SU-DHL-6 (cell line): ENCODE measurements at regions not wholly inside any gene's neighbourhood (a gene's known extent, or its start where the extent isn't known, plus 50 kb on each side); places are given as distances from the start of the nearest gene placed in this dataset.

ENCODE experiments used
- H2AFZ ChIP-seq: fragments of 200-600 bp; sonication (generic); 2 replicates; pipeline ENCODE4 v1.6.1; 2014; ENCODE audit warnings: low read depth, mild to moderate bottlenecking, moderate library complexity, mixed read lengths, antibody characterized with exemption, low read length; ENCODE audit not compliant: severe bottlenecking
- H3F3A ChIP-seq: fragments of 200-600 bp; shearing (Covaris generic); 2 replicates; pipeline ENCODE4 v1.6.0; 2016; ENCODE audit warnings: antibody characterized with exemption, mild to moderate bottlenecking; ENCODE audit not compliant: insufficient read depth
- H3K27ac ChIP-seq: fragments of 200-600 bp; sonication (generic); 2 replicates; pipeline ENCODE4 v1.5.1; 2016; ENCODE audit warnings: low read depth, mild to moderate bottlenecking, low read length, moderate library complexity, mixed read lengths
- H3K27me3 ChIP-seq: fragments of 200-600 bp; sonication (generic), shearing (Covaris generic); 2 replicates; pipeline ENCODE4 v1.6.0; 2014; ENCODE audit warnings: mild to moderate bottlenecking, low read length
- H3K36me3 ChIP-seq: fragments of 200-600 bp; sonication (generic); 2 replicates; pipeline ENCODE4 v1.6.1; 2014; ENCODE audit warnings: mild to moderate bottlenecking, low read length, mixed read lengths
- H3K4me2 ChIP-seq: fragments of 300-600, 200-600 bp; shearing (Covaris generic), sonication (generic); 2 replicates; pipeline ENCODE4 v1.6.0; 2014; ENCODE audit warnings: low read length, low read depth, mild to moderate bottlenecking; ENCODE audit not compliant: poor library complexity, severe bottlenecking
- H3K4me3 ChIP-seq: fragments of 200-600 bp; sonication (generic); 2 replicates; pipeline ENCODE4 v1.5.1; 2014; ENCODE audit warnings: antibody characterized with exemption, low read length, mild to moderate bottlenecking, mixed read lengths; ENCODE audit not compliant: insufficient read depth, poor library complexity, severe bottlenecking
- H3K79me2 ChIP-seq: fragments of 200-600 bp; sonication (generic); 2 replicates; pipeline ENCODE4 v1.6.1; 2014; ENCODE audit warnings: mild to moderate bottlenecking, low read length, moderate library complexity; ENCODE audit not compliant: insufficient read depth
- H3K9ac ChIP-seq: fragments of 200-600 bp; sonication (generic); 2 replicates; pipeline ENCODE4 v1.7.0; 2014; ENCODE audit warnings: mild to moderate bottlenecking, low read length
- H3K9me2 ChIP-seq: fragments of 200-600 bp; sonication (generic); replicated peaks from 2 replicates; pipeline ENCODE4 v1.6.1; 2014; ENCODE audit warnings: low read length; ENCODE audit not compliant: insufficient read depth
- H3K9me3 ChIP-seq: fragments of 200-600 bp; sonication (generic); 2 replicates; pipeline ENCODE4 v1.6.1; 2014; ENCODE audit warnings: low read length, mixed read lengths; ENCODE audit not compliant: insufficient read depth
- H4K20me1 ChIP-seq: fragments of 200-600 bp; sonication (generic); 2 replicates; pipeline ENCODE4 v1.6.1; 2014; ENCODE audit warnings: low read depth, mild to moderate bottlenecking, antibody characterized with exemption, low read length, moderate library complexity, mixed read lengths
- CTCF ChIP-seq: fragments of 200-600 bp; sonication (generic); IDR thresholded peaks from one replicate; pipeline ENCODE4 v1.5.1; 2017; ENCODE audit warnings: antibody characterized with exemption, mild to moderate bottlenecking, low read length, moderate library complexity; ENCODE audit not compliant: insufficient read depth, poor library complexity, severe bottlenecking
- EZH2phosphoT487 ChIP-seq: fragments of 200-600 bp; sonication (generic), shearing (Covaris generic); conservative IDR thresholded peaks from 2 replicates; pipeline ENCODE4 v1.6.1; 2018; ENCODE audit warnings: mild to moderate bottlenecking, antibody characterized with exemption, low read length, moderate library complexity, mixed read lengths

GRCh38 chr15:70602834-70603560, 160.4 kb downstream of the UACA start:
- no peaks in the 10 kb centered on the region for H4K20me1 ChIP-seq
- no peaks in the 10 kb centered on the region for H3K9me2 ChIP-seq
- no peaks in the 10 kb centered on the region for H3K27me3 ChIP-seq
- no peaks in the 10 kb centered on the region for H3K36me3 ChIP-seq
- H3K79me2 ChIP-seq = no peaks in the 10 kb centered on the region
- no peak overlapping the region for H3K9ac ChIP-seq
- TF ChIP-seq EZH2phosphoT487 (no peak), CTCF (no peak)
- H3K9me3 ChIP-seq = no peaks in the 10 kb centered on the region
- H2AFZ ChIP-seq = no peak overlapping the region
- no peak overlapping the region for H3K4me2 ChIP-seq
- no peaks in the 10 kb centered on the region for H3F3A ChIP-seq
- no peak overlapping the region for H3K27ac ChIP-seq
- H3K4me3 ChIP-seq = no peak overlapping the region

DNA sequence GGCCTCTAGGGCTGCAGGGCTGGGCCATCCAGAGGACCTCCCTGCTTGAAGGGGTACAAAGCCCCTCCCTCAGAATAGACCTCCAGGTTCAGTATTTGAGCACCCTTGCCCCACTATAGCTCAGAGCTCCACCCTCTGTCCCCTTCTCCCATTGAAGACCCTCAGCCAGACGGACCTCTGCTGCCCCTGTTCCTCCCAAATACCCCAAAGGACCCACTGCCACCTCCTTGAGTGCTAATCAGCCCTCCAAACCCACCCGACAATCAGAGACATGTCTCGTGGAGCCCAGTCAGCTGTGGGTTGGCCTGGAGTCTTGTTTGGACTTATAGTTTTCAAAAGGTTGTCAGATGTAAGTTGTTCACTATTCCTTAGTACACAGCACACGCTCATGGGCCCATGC, 161.1 kb downstream of the UACA start:
- no peaks in the 10 kb centered on the region for H3F3A ChIP-seq
- H3K9me3 ChIP-seq = no peaks in the 10 kb centered on the region
- no peaks in the 10 kb centered on the region for H3K36me3 ChIP-seq
- no peak overlapping the region for H3K9ac ChIP-seq
- H4K20me1 ChIP-seq = no peaks in the 10 kb centered on the region
- no peaks in the 10 kb centered on the region for H3K9me2 ChIP-seq
- H3K27ac ChIP-seq = no peak overlapping the region
- no peak overlapping the region for H2AFZ ChIP-seq
- no peak overlapping the region for H3K4me3 ChIP-seq
- TF ChIP-seq EZH2phosphoT487 = no peak
- no peak for TF ChIP-seq CTCF
- H3K79me2 ChIP-seq = no peaks in the 10 kb centered on the region
- no peaks in the 10 kb centered on the region for H3K27me3 ChIP-seq
- H3K4me2 ChIP-seq = no peak overlapping the region

DNA sequence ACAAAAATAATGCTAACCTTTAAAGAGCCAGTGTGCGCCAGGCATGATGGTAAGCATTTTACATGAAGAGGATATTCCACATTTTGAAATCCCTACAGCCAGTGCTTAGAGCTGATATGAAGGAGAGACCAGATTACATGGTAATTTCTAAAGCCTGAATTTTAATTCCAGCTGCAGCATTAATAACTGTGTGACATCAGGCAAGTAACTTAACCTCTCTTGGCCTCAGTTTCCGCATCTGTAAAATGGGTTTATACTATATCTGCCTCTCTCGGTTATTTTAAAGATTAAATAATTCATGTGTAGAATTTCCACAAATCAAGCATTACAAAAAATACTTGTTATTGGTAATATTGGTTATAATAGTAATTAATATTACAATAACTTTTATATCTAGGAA, 165.4 kb downstream of the UACA start:
- no peaks in the 10 kb centered on the region for H4K20me1 ChIP-seq
- H3K27me3 ChIP-seq = no peaks in the 10 kb centered on the region; the same call in 1 of the 2 replicates
- H3K36me3 ChIP-seq = 0 out of 2 replicates have a peak, but pooled peaks cover 7% of the 10 kb centered on the region
- H3K79me2 ChIP-seq = no peaks in the 10 kb centered on the region
- no peaks in the 10 kb centered on the region for H3F3A ChIP-seq
- H3K9ac ChIP-seq = no peak overlapping the region
- 0 out of 2 replicates have a peak, but pooled peaks cover 8% of the 10 kb centered on the region for H3K9me3 ChIP-seq
- H3K4me2 ChIP-seq = no peak overlapping the region
- no peak overlapping the region for H3K27ac ChIP-seq
- H3K9me2 ChIP-seq = no peaks in the 10 kb centered on the region
- H3K4me3 ChIP-seq = no peak overlapping the region
- H2AFZ ChIP-seq = no peak overlapping the region
- no peak for TF ChIP-seq CTCF
- TF ChIP-seq EZH2phosphoT487 = no peak
